DMS 273 treated with DMSO at 0.1 percent for 48 hours (cell line): ENCODE measurements at regions not wholly inside any gene's neighbourhood (a gene's known extent, or its start where the extent isn't known, plus 50 kb on each side); places are given as distances from the start of the nearest gene placed in this dataset.
"Not testable (repeated sequence)": the region's sequence is repeated elsewhere in the genome, so short reads cannot be mapped to it uniquely, and the experiment has no call there.

ENCODE experiments used
- DNase-seq: peaks from one replicate; lab custom pipeline; 2025; lab: John Stamatoyannopoulos, UW

DNA sequence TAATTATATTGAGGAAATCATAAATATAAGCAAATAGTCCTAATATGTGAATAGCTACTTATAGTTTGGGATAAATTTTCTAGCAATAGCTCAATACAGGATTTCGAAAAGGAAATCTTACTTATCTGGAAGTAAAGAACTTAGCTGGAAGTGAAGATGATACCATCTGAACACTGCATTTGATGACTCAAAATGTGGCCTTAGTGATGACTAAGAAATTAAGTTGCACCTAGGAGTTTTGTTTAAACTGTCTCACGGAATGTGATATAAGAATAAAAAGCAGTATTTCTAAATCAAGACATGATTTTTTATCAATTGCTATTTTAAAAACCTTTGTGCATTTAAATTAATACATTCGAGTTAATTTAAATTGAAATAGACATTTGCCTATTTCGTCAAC lies 91.2 kb downstream of the EOMES start:
- DNase-seq, result no peak

DNA sequence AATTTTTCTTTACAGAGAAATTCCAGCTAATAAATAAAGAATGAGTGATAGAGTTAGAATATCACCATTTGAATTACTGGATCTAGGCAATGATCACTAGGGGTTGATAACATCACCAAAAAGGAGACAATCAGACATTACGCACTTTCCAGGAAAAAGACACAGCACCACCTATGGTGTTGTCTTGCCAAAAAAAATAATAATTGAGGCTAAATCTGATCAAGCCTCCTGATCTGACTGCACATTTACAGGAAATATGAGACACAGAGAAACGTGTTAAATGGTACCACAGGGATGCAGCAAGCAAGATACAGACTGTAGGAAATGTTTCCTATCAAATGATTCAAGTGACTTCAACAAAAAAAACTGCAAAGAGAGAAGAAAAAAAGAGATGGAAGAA lies 92.8 kb downstream of the EOMES start:
- no peak for DNase-seq

DNA sequence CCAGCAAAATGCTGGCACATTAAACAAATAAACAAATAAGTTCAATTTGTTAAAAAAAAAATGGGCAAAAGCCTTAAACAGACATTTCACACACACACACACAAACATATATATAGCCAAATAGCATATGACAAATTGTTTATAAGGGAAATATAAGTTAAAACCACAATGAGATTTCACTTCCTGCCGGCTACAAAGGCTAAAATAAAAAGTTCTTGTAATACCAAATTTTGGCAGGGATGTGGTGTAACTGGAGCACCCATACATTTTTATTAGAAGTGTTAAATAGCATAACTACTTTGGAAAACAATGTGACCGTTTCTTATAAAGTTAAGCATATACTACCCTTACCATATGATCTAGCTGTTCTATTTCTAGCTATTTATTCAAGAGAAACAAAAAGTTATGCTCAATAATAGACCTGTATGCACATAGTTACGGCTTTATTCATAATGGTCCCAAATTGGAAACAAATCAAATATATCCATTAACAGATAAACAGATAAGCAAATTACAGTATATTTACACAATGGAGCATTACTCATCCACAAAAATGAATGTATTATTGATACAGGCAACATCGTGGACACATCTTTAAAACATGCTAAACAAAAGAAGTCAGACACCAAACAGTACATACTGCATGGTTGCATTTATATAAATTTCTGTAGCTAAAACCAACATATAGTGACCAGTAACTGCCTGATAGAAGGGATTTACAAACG lies 93.9 kb downstream of the EOMES start:
- no peak for DNase-seq

DNA sequence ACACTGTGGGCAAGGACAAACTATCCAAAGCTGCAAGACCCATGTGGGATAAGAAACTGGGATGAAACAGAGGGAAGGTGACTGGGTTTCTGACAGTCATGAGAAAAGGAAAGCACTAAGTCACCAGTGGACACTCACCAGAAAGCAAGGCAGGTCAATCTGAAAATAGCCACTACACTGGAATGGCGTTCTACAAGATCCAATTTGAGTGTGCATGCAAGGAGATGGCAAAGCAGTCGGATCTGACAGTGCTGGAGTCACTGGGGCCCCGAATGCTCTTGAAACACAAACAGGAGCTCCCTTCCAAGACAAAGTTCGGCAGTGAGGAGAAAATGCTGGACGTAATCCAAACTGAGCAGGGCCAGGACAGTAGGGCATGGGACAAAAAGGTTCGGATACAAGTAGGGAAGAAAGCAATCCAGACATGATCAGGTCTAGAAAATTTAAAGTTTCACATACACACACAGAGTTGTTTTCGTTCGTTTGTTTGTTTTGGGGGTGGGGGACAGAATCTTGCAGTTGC lies 95.5 kb downstream of the EOMES start:
- DNase-seq, result no peak

DNA sequence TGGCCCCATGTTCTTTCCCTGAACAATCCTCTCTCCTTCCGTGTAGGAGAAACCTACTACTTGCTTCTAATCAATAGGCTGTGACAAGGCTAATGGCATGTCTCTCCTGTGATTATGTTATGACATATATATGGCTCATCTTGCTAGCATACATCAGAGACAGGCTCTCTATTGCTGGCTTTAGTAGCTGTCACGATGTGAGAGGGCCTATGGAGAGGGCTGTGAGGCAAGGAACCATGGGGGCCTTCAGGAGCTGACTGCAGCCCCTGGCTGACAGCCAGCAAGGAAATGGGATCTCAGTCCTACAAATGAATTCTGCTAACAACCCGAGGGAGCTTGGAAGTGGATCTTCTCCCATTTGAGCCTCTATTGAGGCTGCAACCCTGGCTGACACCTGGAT lies 96.3 kb downstream of the EOMES start:
- no peak for DNase-seq

DNA sequence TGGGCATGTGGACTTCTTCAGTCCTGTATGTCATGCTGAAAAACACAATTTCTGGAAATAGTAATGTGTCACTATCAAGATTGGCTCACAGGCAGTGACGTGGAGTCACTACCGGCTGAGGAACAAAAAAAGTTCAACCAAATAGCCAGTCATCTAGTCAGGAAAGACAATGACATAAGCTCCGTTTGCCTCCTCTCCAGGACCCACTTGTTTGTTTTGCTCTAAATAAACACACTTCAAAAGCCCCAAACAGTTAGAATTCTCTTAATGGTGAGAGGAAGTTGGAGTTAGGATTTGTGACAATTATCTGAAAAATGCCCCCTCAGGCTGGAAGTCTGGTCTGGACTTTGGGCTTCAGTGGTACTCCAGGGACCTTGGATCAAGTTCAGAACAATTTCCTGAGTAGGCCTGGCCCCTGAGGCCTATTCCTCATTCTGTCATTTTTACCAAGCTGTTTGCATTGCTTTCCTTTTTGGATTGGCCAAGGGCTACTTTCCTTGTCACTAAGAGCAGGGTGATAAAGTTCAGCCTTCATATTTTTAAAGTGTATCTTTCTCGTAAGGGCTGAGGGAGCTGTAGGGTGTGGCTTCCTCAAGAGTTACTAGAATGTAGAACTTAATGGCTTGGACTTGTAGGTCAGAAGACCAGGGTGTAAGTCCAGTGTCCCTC lies 98.9 kb downstream of the EOMES start:
- no peak for DNase-seq

DNA sequence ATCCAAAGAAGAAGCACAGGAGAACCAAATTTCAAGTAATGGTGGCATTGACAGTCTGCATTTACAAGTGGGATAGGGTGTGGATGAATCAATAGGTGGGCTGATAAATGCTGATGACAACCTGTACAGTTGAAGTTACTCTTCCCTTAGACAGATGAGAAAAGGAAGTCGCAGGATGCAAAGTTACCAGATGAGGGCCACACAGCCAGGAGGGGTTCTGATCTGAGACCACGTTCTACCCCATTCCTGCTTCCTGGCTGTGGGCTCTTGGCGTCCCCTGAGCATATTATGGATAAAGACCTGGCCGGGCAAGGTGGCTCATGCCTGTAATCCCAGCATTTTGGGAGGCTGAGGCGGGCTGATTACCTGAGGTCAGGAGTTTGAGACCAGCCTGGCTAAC lies 104.6 kb downstream of the EOMES start:
- DNase-seq, result no peak

DNA sequence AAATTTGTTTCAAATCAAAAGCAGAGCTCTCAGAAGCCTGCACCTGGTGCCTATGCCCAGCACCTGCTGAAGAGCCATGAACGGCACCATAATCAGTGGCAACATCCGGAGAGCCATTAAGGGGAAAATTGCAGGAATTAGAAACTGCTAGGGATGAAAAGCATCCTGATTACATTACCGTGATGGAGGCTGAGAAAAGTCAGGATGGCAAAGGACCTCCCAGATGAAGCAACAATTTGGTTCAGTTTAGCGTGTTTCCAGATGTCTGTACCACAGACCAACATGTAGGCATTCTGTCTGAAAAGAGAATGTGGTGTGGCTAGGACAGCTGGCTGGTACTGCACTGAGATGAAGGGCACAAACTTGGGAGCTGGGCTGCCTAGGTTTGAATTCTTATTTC lies 106.1 kb downstream of the EOMES start:
- no peak for DNase-seq

DNA sequence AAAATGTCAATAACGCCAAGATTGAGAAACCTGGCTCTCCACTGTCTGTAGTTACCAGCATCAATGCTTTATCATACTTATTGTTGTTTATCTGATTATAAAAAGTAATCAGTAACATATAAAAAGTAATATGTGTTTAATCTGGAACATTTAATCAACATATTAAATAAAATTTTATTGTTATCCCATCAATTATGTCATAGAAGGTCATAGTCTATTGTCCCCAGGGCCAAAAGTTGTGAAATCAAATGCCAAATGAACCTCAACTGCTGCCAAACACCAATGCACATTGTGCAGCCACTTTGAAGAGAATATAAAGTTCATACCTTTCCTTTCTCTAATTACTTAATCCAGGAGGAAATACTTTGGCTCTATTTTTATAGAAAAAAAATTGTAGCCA lies 106.6 kb downstream of the EOMES start:
- no peak for DNase-seq

DNA sequence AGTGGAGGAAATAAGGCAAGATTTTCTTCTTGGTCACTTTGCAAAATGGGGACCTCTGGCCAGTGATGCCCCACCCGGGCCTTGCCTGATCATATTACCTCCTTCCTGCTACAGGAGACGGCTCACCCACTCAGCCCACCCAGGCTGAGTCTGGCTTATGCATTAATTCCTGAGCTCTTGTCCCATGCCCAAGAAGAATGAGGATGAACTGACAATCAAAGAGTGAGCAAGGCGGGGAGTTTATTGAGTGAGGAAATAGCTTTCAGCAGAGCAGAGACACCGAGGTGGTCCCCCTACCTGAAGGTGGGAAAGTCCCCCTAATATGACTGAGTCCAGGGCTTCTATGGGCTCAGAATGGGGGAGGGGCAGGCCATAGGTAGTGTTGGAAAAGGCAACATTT lies 107.5 kb downstream of the EOMES start:
- DNase-seq, result no peak

DNA sequence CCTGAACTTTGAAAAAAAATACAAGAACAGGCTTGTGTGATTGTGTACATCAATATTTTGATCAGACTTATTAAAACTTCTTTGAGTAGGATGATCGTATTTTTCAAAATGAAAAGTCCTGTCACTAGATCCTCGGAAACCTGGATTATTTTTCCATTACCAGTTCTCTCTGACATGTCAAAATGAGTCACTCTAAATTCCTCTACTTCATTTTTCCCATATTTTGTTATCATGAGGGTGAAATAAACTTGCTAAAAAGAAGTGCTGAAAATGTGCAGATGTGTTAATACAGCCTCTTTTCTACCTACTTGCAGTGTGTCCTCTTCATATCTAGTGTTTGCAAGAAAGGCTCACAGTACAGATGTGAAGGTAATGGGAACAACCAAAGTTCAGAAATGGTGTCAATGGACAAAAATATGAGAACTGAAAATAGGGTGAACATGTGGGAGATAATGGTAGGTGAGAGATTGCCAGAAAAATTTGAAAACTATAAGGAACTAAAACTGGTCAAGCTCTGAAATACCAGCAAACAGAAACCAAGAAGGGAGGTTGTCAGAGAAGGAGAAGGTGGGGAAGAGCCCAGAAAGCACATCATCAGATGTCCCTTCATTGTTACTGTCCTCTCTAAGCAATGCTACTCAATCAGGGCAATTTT lies 108.2 kb downstream of the EOMES start:
- no peak for DNase-seq

DNA sequence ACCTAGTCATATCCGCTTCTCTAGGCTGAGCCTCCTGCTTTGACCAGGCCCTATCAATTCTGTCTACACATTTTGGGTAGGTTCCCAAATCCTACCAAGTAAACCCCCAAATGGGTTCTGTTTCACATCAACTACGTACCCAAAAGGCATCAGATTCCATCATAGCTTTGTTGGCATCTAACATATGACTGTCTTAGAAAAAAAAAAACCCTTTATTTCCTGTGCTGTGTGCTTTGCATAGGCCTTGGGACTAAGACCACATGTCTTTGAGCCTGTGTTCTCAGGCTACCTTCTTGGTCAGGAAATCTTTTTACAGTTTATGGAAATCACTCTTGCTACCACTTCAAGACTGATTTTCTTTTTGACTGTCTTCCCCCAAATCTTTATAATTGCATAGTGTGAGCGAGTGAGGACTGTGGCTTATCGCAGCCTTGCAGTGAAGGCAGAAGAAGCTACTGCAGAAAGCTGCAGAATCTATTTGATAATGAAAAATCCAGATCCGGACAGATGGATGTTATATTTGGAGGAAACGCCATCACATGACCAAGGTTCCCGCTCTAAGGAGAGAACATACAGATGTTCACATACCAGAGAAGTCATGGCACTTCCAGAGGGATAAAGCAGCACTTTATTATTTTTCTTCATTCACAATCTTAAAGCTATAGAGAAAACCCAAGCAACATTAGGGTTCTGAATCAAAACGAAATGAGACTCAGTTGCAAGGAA lies 111.2 kb downstream of the EOMES start:
- DNase-seq, result no peak

DNA sequence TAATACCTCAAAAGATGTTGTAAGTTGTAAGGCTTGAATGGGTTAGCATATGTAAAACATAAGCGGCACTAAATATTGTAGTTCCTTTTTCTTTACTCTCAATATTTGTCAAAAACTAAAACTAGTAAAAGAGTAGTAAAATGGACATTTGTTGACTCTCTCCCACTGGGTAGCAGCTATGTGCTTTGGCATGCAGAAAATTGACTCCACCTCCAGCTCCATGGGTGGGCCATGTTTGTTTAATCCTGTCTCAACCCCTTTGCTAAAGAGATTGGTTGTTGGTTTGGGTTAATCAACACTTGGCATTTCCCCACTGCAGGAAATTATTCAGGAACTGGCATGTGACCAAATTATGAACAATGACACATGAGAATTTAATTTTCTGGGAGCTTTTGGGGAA lies 114.8 kb downstream of the EOMES start:
- DNase-seq, result no peak

DNA sequence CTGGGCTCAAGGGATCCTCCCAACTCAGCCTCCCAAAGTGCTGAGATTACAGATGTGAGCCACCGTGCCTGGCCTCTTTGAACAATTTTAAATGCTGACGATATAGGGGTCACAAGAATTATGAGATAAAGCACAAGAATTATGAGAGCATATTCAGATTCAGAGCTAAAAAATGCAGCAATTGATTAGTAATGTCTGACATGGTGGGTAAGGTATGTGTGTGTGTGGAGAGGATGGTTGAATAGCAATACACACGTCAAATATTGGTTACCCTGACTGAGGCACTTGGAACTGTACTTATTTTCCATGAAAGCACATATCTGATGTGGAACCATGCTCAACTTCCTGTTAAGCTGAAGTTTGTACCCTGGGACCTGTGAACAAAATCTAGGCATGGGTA lies 115.6 kb downstream of the EOMES start:
- no peak for DNase-seq

DNA sequence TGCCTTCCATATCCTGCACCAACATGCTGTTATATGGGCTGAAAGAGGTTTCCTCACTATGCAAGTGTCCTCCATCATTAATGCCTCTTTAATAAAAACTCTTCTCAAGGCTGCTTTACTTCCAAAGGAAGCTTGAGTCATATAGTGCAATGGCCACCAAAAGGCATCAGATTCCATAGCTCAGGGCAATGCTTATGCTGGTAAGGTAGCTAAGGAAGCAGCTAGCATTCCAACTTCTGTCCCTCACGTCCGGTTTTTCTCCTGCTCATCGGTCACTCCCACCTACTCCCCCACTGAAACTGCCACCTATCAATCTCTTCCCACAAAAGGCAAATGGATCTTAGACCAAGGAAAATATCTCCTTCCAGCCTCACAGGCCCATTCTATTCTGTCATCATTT lies 117.1 kb upstream of the SLC4A7 start:
- DNase-seq, result not testable (repeated sequence)

DNA sequence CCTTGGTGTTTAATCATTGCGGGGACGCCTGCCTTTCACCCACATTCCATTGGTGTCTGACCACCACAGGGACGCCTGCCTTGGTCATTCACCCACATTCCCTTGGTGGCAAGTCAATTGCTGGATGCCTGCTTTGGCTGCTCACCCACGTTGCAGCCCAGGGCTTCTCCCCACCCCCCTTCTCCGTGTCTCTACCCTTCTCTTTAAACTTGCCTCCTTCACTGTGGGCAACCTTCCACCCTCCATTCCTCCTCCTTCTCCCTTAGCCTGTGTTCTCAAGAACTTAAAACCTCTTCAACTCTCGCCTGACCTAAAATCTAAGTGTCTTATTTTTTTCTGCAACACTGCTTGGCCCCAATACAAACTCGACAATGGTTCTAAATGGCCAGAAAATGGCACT lies 115.6 kb upstream of the SLC4A7 start:
- not testable (repeated sequence) for DNase-seq

DNA sequence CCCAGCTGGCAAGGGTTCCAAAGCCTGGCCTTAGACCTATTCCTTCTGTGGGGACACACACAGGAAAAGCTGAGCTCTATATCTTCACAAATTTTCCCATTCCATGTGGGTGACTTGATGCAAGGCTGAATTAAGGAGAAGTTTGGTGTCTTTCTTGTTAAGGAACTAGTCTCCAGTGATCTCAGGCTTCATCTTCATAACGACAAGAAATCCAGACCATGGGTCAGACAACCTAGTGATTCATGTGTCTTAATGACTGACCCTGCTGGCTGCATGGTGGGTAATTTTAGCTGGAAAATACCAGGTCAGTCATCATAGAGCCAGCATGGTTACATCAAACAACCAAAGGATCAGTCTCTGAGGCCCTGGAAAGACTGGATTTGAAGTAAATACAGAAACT lies 112.7 kb upstream of the SLC4A7 start:
- DNase-seq, result no peak

DNA sequence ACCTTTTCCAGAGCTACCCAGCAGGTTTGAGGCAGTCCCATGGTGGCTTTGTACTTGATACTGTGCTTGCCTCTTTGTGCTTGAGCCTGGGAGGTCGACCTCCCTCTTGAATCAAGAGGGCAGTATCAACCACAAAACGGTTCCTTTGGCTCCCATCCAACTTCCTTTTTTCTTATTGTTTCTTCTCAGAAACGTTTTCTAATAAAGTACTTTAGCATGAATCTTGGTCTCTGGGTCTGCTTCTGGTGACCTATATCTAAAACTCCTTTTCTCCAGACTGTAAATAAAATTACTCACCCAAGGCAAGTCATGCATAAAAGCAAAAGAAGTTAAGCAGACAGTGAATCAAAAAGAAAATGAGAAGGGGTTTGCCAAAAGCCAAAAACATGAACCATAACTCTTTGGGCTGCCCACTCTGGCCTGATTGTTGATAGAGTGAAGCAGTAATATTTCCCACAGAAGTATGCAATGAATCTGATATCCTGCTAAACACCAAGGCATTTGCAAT lies 112.2 kb upstream of the SLC4A7 start:
- no peak for DNase-seq

DNA sequence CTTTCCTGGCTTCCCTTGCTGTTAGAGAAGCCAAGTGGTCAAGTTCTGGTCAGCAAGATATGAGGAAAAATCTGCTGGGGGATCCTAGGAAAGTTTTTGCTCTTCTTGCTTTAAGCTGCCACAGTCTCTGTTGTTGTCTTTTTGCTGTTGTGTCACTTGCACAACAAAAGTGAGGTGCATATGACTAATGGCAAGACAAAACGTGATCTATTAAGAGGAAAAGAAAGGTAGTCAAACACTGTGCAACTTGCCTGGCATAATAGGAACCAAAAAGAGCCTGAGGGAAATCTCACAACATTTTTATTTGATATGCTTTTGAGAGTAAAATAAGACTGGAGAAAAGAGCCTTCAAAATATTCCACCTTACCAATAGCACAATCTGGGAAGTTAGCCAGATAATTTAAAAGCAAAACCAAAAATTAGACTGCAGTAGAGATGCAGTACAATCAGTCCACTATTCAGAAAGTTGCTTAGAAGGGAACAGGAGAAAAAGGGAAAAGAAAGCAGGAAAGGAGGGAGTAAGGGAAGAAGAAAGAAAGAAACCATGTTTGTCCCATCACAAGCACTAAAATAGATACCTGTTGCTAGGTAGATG lies 110.0 kb upstream of the SLC4A7 start:
- DNase-seq, result no peak

DNA sequence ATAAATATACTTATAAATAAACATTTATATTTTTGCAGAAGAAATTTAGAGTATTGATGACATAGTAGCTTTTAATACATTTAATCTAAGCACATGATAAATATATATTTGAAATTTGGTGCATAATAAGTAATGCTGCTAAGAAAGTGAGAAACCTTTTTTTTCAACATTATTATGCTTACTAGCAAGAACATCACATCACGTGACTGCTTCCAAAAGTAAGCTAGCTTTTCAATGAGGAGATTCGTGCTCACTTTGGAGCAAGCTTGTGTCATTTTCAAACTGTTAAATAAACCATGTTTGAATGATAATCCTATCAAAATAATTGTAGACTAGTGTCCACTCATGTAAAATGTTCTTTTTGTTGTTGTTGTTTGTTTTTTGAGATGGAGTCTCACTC lies 109.0 kb upstream of the SLC4A7 start:
- no peak for DNase-seq

DNA sequence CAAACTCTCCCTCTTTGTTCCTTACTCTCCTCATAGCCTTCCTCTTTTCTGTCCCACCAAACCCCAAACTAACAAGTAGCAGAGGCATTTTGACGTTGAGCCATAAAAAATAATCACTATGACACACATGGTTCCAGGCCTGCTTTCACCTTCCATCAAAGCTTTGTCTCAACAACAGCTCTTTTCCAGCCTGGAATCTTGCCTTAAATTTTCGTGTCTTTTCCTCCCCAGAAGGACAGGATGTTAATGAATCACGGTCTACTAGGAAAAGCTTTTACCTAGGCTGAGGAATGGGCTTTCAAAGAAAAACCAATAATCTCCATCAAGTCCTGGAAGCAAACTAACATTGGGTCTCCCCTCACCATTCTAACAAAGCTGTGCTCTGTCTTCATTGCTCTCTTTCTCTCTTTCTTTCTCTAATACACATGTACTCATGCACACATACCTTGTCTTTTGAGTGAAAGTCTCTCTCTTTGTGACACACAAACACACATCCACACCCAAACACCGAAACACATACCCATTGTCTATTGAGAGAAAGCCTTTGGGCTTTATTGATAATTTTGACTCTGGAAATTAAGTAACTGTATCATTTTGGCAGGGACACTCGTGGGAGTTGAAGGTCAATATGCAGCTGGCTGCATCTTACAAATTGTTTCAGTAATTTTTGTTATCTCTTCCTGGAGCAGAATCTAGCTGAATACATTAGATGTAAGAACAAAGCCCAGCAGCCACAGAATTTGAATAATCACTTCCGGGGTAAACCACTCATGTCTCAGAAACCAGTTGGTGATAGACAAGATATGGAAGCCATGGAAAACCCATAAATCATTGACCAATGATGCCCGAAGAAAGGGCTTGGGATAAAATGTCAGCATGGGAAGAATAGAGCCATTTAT lies 107.4 kb upstream of the SLC4A7 start:
- no peak for DNase-seq
